ENCODE measurements at regions not wholly inside any gene's neighbourhood (a gene's known extent, or its start where the extent isn't known, plus 50 kb on each side); places are given as distances from the start of the nearest gene placed in this dataset.

DNA sequence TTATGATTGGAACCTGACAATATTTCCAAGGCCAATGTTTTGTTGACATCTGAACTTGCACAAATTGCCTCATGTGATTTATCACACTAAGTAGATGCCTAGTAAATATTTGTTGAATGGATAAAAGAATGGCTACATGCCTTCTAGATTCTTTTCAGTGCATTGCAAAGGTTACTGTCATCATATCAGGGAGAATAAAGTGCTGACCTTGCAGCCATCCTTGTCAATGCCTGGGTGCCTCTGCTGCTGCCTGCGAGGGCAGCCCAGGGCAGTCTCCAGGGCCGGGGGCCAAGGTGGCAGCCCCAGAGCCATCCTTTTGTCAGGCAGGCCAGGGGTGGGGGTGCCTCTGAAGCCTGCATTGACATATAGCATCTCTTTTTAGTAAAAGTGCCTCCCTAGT, 325.6 kb upstream of the MTNR1B start:
- TF ChIP-seq, protein P1, sequence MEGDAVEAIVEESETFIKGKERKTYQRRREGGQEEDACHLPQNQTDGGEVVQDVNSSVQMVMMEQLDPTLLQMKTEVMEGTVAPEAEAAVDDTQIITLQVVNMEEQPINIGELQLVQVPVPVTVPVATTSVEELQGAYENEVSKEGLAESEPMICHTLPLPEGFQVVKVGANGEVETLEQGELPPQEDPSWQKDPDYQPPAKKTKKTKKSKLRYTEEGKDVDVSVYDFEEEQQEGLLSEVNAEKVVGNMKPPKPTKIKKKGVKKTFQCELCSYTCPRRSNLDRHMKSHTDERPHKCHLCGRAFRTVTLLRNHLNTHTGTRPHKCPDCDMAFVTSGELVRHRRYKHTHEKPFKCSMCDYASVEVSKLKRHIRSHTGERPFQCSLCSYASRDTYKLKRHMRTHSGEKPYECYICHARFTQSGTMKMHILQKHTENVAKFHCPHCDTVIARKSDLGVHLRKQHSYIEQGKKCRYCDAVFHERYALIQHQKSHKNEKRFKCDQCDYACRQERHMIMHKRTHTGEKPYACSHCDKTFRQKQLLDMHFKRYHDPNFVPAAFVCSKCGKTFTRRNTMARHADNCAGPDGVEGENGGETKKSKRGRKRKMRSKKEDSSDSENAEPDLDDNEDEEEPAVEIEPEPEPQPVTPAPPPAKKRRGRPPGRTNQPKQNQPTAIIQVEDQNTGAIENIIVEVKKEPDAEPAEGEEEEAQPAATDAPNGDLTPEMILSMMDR (conservative IDR thresholded peaks at IDR 0.05; ENCODE audit: low read depth in 2 of 2) = no peak
- TF ChIP-seq, protein P2, sequence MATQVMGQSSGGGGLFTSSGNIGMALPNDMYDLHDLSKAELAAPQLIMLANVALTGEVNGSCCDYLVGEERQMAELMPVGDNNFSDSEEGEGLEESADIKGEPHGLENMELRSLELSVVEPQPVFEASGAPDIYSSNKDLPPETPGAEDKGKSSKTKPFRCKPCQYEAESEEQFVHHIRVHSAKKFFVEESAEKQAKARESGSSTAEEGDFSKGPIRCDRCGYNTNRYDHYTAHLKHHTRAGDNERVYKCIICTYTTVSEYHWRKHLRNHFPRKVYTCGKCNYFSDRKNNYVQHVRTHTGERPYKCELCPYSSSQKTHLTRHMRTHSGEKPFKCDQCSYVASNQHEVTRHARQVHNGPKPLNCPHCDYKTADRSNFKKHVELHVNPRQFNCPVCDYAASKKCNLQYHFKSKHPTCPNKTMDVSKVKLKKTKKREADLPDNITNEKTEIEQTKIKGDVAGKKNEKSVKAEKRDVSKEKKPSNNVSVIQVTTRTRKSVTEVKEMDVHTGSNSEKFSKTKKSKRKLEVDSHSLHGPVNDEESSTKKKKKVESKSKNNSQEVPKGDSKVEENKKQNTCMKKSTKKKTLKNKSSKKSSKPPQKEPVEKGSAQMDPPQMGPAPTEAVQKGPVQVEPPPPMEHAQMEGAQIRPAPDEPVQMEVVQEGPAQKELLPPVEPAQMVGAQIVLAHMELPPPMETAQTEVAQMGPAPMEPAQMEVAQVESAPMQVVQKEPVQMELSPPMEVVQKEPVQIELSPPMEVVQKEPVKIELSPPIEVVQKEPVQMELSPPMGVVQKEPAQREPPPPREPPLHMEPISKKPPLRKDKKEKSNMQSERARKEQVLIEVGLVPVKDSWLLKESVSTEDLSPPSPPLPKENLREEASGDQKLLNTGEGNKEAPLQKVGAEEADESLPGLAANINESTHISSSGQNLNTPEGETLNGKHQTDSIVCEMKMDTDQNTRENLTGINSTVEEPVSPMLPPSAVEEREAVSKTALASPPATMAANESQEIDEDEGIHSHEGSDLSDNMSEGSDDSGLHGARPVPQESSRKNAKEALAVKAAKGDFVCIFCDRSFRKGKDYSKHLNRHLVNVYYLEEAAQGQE (IDR thresholded peaks at IDR 0.05; ENCODE audit: unreplicated experiment) = no peak
- TF ChIP-seq EZH2 (IDR thresholded peaks at IDR 0.05; ENCODE audit: low read depth, unreplicated experiment) (no peak), JUNB (IDR thresholded peaks at IDR 0.05; ENCODE audit: unreplicated experiment) (no peak), CREB1 (CRISPR knock-in tag; IDR thresholded peaks at IDR 0.05; ENCODE audit: low read depth) (no peak), NANOG (IDR thresholded peaks at IDR 0.05; ENCODE audit: borderline replicate concordance) (no peak), EZH2phosphoT487 (IDR thresholded peaks at IDR 0.05; ENCODE audit: unreplicated experiment) (no peak)

All from GM23338 (cell line).